H1 (cell line): ENCODE measurements at regions not wholly inside any gene's neighbourhood (a gene's known extent, or its start where the extent isn't known, plus 50 kb on each side); places are given as distances from the start of the nearest gene placed in this dataset.

Source experiments
- CTCF ChIA-PET: fragments of 300-600 bp; sonication (Branson Sonifier 250); formaldehyde crosslinking; loops from one replicate; lab custom pipeline; 2021; ENCODE audit not compliant: partially characterized antibody; lab: Charles Lee
- POLR2A ChIA-PET: fragments of 300-600 bp; sonication (Branson Sonifier 250); formaldehyde crosslinking; loops from one replicate; lab custom pipeline; 2021; ENCODE audit warnings: inconsistent platforms; ENCODE audit not compliant: partially characterized antibody; lab: Charles Lee
- DNase-seq, 2 experiments: peaks; one replicate each; pipeline versions ENCODE4 v3.0.0 to v3.0.0-alpha.2; 2010 to 2022; ENCODE audit warnings: low spot score in 2 of 2, low read depth in 1 of 2, mixed read lengths in 1 of 2
- FAIRE-seq: peaks from 2 replicates; lab custom pipeline; 2011; peaks lifted over from hg19 to GRCh38; lab: Jason Lieb, UNC
- H2AFZ ChIP-seq: 2 replicates; pipeline ENCODE4 v1.8.1; 2012; ENCODE audit warnings: low read length, inconsistent platforms
- H2AK5ac ChIP-seq: 2 replicates; pipeline ENCODE4 v1.6.1; 2013; ENCODE audit warnings: low read depth, low read length
- H2BK120ac ChIP-seq: replicated peaks from 2 replicates; pipeline ENCODE3; 2013; ENCODE audit warnings: low read depth, low read length, inconsistent platforms
- H2BK12ac ChIP-seq: 2 replicates; pipeline ENCODE4 v1.6.1; 2013; ENCODE audit warnings: low read depth, low read length
- H2BK15ac ChIP-seq: 2 replicates; pipeline ENCODE4 v1.6.1; 2013; ENCODE audit warnings: low read length
- H2BK20ac ChIP-seq: 2 replicates; pipeline ENCODE4 v1.6.1; 2013; ENCODE audit warnings: low read length
- H2BK5ac ChIP-seq: 2 replicates; pipeline ENCODE4 v1.6.1; 2013; ENCODE audit warnings: low read depth, low read length
- H3K14ac ChIP-seq: 2 replicates; pipeline ENCODE4 v1.6.1; 2013; ENCODE audit warnings: inconsistent platforms; ENCODE audit not compliant: insufficient read length
- H3K18ac ChIP-seq: 2 replicates; pipeline ENCODE4 v1.6.1; 2013; ENCODE audit warnings: low read length; ENCODE audit errors: extremely low read depth
- H3K23ac ChIP-seq: 2 replicates; pipeline ENCODE4 v1.6.1; 2013; ENCODE audit warnings: inconsistent platforms; ENCODE audit not compliant: insufficient read length
- H3K23me2 ChIP-seq: 2 replicates; pipeline ENCODE4 v1.6.1; 2013; ENCODE audit warnings: low read depth, low read length
- H3K27ac ChIP-seq: 2 replicates; pipeline ENCODE4 v1.6.1; 2011; ENCODE audit warnings: low read depth, low read length, inconsistent platforms
- H3K27me3 ChIP-seq, 4 experiments: replicated peaks in 1 of 4; 1 replicate in 1 of 4; 2 replicates in 3 of 4; pipeline versions ENCODE4 v1.6.1 to v1.8.1; 2011 to 2013; ENCODE audit warnings: low read length in 3 of 4, mild to moderate bottlenecking in 3 of 4, inconsistent platforms in 2 of 4, mixed read lengths in 2 of 4, moderate library complexity in 1 of 4; ENCODE audit not compliant: control insufficient read depth in 3 of 4, insufficient read depth in 3 of 4; ENCODE audit errors: extremely low read depth in 1 of 4
- H3K36me3 ChIP-seq, 4 experiments: 2 replicates each; pipeline versions ENCODE4 v1.6.1 to v1.8.1; 2011 to 2013; ENCODE audit warnings: mild to moderate bottlenecking in 4 of 4, low read length in 3 of 4, moderate library complexity in 2 of 4, control low read depth in 1 of 4, inconsistent platforms in 1 of 4; ENCODE audit not compliant: insufficient read depth in 4 of 4, control insufficient read depth in 2 of 4
- H3K4ac ChIP-seq: replicated peaks from 2 replicates; pipeline ENCODE3; 2013; ENCODE audit warnings: low read length, low read depth, mixed read lengths, inconsistent platforms; ENCODE audit not compliant: insufficient read length
- H3K4me1 ChIP-seq, 4 experiments: replicated peaks in 1 of 4; 1 replicate in 1 of 4; 2 replicates in 3 of 4; pipeline versions ENCODE4 v1.6.1 to v1.8.1; 2011 to 2013; ENCODE audit warnings: low read length in 3 of 4, inconsistent platforms in 2 of 4, mixed read lengths in 1 of 4; ENCODE audit not compliant: insufficient read depth in 4 of 4, control insufficient read depth in 3 of 4
- H3K4me2 ChIP-seq, 2 experiments: 2 replicates each; pipeline versions ENCODE4 v1.6.1 to v1.8.1; 2011 to 2013; ENCODE audit warnings: low read depth in 2 of 2, low read length in 2 of 2, control low read depth in 1 of 2, inconsistent platforms in 1 of 2, mild to moderate bottlenecking in 1 of 2; ENCODE audit not compliant: insufficient read depth in 1 of 2
- H3K4me3 ChIP-seq, 4 experiments: fragments of 200-600, 300-600 bp in 1 of 4; sonication (generic), shearing (Covaris generic), sonication (Bioruptor Twin) in 1 of 4; 2 replicates each; pipeline versions ENCODE4 v1.5.1 to v1.8.1; 2011 to 2016; ENCODE audit warnings: low read length in 4 of 4, low read depth in 3 of 4, control low read depth in 2 of 4, inconsistent platforms in 2 of 4, mild to moderate bottlenecking in 2 of 4, mixed read lengths in 1 of 4, moderate library complexity in 1 of 4; ENCODE audit not compliant: insufficient read depth in 2 of 4; ENCODE audit errors: extremely low read depth in 1 of 4
- H3K56ac ChIP-seq: replicated peaks from 2 replicates; pipeline ENCODE3; 2013; ENCODE audit warnings: low read depth, mild to moderate bottlenecking, mixed read lengths, low read length, inconsistent platforms; ENCODE audit not compliant: insufficient read length
- H3K79me1 ChIP-seq: 2 replicates; pipeline ENCODE4 v1.6.1; 2013; ENCODE audit warnings: low read depth, low read length, control low read depth
- H3K79me2 ChIP-seq, 2 experiments: 2 replicates each; pipeline versions ENCODE4 v1.6.1 to v1.8.1; 2012 to 2013; ENCODE audit warnings: low read length in 2 of 2, mild to moderate bottlenecking in 2 of 2, inconsistent platforms in 1 of 2; ENCODE audit not compliant: insufficient read depth in 2 of 2, control insufficient read depth in 1 of 2
- H3K9ac ChIP-seq, 4 experiments: replicated peaks in 1 of 4; 1 replicate in 1 of 4; 2 replicates in 3 of 4; pipeline versions ENCODE4 v1.6.1 to v1.8.1; 2011 to 2013; ENCODE audit warnings: low read depth in 3 of 4, low read length in 3 of 4, control low read depth in 2 of 4, mild to moderate bottlenecking in 2 of 4, moderate library complexity in 2 of 4, inconsistent platforms in 1 of 4; ENCODE audit errors: extremely low read depth in 1 of 4
- H3K9me3 ChIP-seq, 2 experiments: 2 replicates each; pipeline versions ENCODE4 v1.6.1 to v1.8.1; 2012 to 2013; ENCODE audit warnings: mild to moderate bottlenecking in 2 of 2, moderate library complexity in 2 of 2, control low read depth in 1 of 2, inconsistent platforms in 1 of 2, low read depth in 1 of 2, low read length in 1 of 2, mixed read lengths in 1 of 2; ENCODE audit not compliant: insufficient read depth in 2 of 2
- H4K20me1 ChIP-seq, 2 experiments: replicated peaks in 1 of 2; 2 replicates each; pipeline versions ENCODE3 to v1.8.1; 2011 to 2013; ENCODE audit warnings: inconsistent platforms in 2 of 2, low read length in 2 of 2, mild to moderate bottlenecking in 1 of 2; ENCODE audit not compliant: insufficient read depth in 2 of 2, control insufficient read depth in 1 of 2
- H4K5ac ChIP-seq: 2 replicates; pipeline ENCODE4 v1.6.1; 2013; ENCODE audit warnings: low read length, low read depth, mixed read lengths, inconsistent platforms; ENCODE audit not compliant: insufficient read length
- H4K8ac ChIP-seq: 2 replicates; pipeline ENCODE4 v1.8.0; 2013; ENCODE audit warnings: mild to moderate bottlenecking, moderate library complexity, low read length, inconsistent platforms; ENCODE audit not compliant: insufficient read depth; ENCODE audit errors: extremely low read depth
- H4K91ac ChIP-seq: replicated peaks from 2 replicates; pipeline ENCODE3; 2013; ENCODE audit warnings: low read length, mixed read lengths, inconsistent platforms; ENCODE audit not compliant: insufficient read length
- ASH2L ChIP-seq: fragments of 200-600, 300-600 bp; sonication (generic); IDR thresholded peaks from one replicate; pipeline ENCODE4 v1.7.1; 2017; ENCODE audit warnings: low read length
- CBX5 ChIP-seq: fragments of 300-800, 300-1000 bp; sonication (generic); IDR thresholded peaks from 2 replicates; pipeline ENCODE4 v1.7.1; 2016; ENCODE audit warnings: antibody characterized with exemption, low read length, low read depth
- CTBP2 ChIP-seq: IDR thresholded peaks from 2 replicates; pipeline ENCODE4 v1.7.0; 2011; ENCODE audit warnings: borderline replicate concordance, mild to moderate bottlenecking, moderate library complexity, mixed read lengths, low read length; ENCODE audit not compliant: insufficient read depth, insufficient read length
- SIX5 ChIP-seq: IDR thresholded peaks from 2 replicates; pipeline ENCODE4 v1.6.1; 2011; ENCODE audit warnings: mild to moderate bottlenecking, low read depth, low read length
- WGBS, 2 experiments: shearing (Covaris generic) in 1 of 2; methylation state at CpG; one replicate each; pipeline versions ENCODE4 v1.1.6 to v1.1.7; 2013 to 2015; ENCODE audit warnings: low lambda C conversion rate in 2 of 2, mixed read lengths in 2 of 2, inconsistent platforms in 1 of 2, low coverage in 1 of 2, missing lambda C conversion rate in 1 of 2; ENCODE audit not compliant: insufficient replicate concordance in 2 of 2, insufficient coverage in 1 of 2, insufficient read length in 1 of 2; ENCODE audit errors: extremely low coverage in 1 of 2, missing lambda C conversion rate in 1 of 2; 5-methylcytosine and 5-hydroxymethylcytosine counted together

GRCh38 chr4:19880206-19880605 is 371.5 kb upstream of the SLIT2 start:
- Histone ChIP-seq H3K4ac (no peak overlapping the region), H2BK20ac (no peak overlapping the region), H2AK5ac (no peak overlapping the region), H4K5ac (no peak overlapping the region), H3K4me2 (no peak overlapping the region), H4K20me1 (no peaks in the 10 kb centered on the region), H3K79me2 (no peaks in the 10 kb centered on the region), H2BK12ac (no peak overlapping the region), H3K4me1 (no peaks in the 10 kb centered on the region), H3K9ac (no peak overlapping the region), H2AFZ (no peak overlapping the region), H3K23ac (no peak overlapping the region), H3K4me3 (no peak overlapping the region), H3K27ac (no peak overlapping the region), H3K79me1 (no peaks in the 10 kb centered on the region), H2BK5ac (no peak overlapping the region), H4K8ac (no peak overlapping the region), H3K14ac (no peak overlapping the region), H2BK120ac (no peak overlapping the region), H3K23me2 (no peaks in the 10 kb centered on the region), H3K36me3 (no peaks in the 10 kb centered on the region), H3K18ac (no peak overlapping the region), H4K91ac (no peak overlapping the region), H2BK15ac (no peak overlapping the region), H3K27me3 (no peaks in the 10 kb centered on the region), H3K9me3 (no peaks in the 10 kb centered on the region), H3K56ac (no peak overlapping the region)
- 75% methylated on average over 5 of the region's 5 CpGs; no CpG with 5 or more reads in 1 of the 2 experiments for WGBS, 2 experiments
- CTCF ChIA-PET = no interaction called here
- FAIRE-seq (no peak), DNase-seq (no peak)
- POLR2A ChIA-PET = no interaction called here
- TF ChIP-seq ASH2L (no peak), SIX5 (no peak), CBX5 (no peak), CTBP2 (no peak)
